ENCODE measurements at regions not wholly inside any gene's neighbourhood (a gene's known extent, or its start where the extent isn't known, plus 50 kb on each side); places are given as distances from the start of the nearest gene placed in this dataset.

- CTCF ChIA-PET, result no interaction called here
- POLR2A ChIA-PET, result no interaction called here
- no peak overlapping the region for H3K27ac Mint-ChIP-seq
- no peak for DNase-seq
- no peaks in the 10 kb centered on the region for H3K4me1 Mint-ChIP-seq
- H3K36me3 Mint-ChIP-seq (ENCODE audit: low read depth), result no peaks in the 10 kb centered on the region
- H3K9me3 Mint-ChIP-seq, result peaks cover 3% of the 10 kb centered on the region
- H3K4me3 Mint-ChIP-seq, result no peak overlapping the region
- no peaks in the 10 kb centered on the region for H3K27me3 Mint-ChIP-seq
Measured at GRCh38 chr7:49321843-49322242, 397.5 kb downstream of the CDC14C start.

DNA sequence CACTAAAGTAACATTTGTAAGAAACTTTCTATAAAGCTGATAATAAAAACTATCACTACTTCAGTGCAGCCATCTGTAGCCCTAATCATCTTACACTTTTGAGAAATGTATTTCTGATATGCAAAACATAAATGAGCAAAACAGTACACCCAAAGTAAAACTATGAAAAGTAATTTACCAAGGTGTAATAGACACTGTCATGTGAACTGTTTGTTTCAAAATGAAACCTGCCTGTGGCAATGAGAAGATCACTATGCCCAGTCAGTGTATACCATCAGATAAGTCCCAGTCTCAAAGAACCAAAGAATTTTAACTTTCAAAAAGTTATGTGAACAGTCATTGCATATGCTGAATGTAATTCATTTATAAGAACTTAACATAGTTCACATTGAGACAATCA, 398.1 kb downstream of the CDC14C start:
- Mint-ChIP-seq H3K4me3 (no peak overlapping the region), H3K36me3 (ENCODE audit: low read depth) (no peaks in the 10 kb centered on the region), H3K4me1 (no peaks in the 10 kb centered on the region), H3K27ac (no peak overlapping the region), H3K9me3 (peaks cover 3% of the 10 kb centered on the region), H3K27me3 (no peaks in the 10 kb centered on the region)
- CTCF ChIA-PET, result no interaction called here
- POLR2A ChIA-PET, result no interaction called here
- no peak for DNase-seq

- POLR2A ChIA-PET, result no interaction called here
- no peak overlapping the region for H3K4me3 Mint-ChIP-seq
- no peaks in the 10 kb centered on the region for H3K4me1 Mint-ChIP-seq
- H3K27ac Mint-ChIP-seq, result no peak overlapping the region
- no peaks in the 10 kb centered on the region for H3K36me3 Mint-ChIP-seq (ENCODE audit: low read depth)
- no peak for DNase-seq
- H3K9me3 Mint-ChIP-seq, result peaks cover 3% of the 10 kb centered on the region
- no peaks in the 10 kb centered on the region for H3K27me3 Mint-ChIP-seq
- CTCF ChIA-PET, result no interaction called here
Measured at GRCh38 chr7:49324040-49324439, 399.7 kb downstream of the CDC14C start.

DNA sequence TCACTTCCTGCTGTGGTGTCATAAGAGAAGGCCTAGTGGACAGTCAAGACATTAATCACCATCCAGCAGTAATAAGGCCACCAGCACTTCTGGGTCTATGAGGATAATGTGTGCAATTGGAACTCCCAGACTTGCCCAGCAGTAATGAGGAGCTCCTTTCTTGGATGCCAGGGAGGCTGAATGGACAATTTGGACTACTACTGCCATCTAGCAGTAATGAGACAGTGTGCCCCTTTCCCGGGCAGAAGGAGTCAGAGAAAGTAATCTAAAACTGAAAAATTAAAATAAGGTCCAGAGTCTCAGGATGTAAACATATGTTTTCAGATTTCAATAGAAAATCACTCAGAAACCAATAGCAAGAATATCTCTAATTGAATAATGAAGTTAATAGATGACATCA, 400.4 kb downstream of the CDC14C start:
- DNase-seq, result no peak
- Mint-ChIP-seq H3K36me3 (ENCODE audit: low read depth) (no peaks in the 10 kb centered on the region), H3K27me3 (no peaks in the 10 kb centered on the region), H3K4me3 (no peak overlapping the region), H3K4me1 (no peaks in the 10 kb centered on the region), H3K27ac (no peak overlapping the region), H3K9me3 (peaks cover 3% of the 10 kb centered on the region)
- CTCF ChIA-PET, result no interaction called here
- POLR2A ChIA-PET, result no interaction called here

DNA sequence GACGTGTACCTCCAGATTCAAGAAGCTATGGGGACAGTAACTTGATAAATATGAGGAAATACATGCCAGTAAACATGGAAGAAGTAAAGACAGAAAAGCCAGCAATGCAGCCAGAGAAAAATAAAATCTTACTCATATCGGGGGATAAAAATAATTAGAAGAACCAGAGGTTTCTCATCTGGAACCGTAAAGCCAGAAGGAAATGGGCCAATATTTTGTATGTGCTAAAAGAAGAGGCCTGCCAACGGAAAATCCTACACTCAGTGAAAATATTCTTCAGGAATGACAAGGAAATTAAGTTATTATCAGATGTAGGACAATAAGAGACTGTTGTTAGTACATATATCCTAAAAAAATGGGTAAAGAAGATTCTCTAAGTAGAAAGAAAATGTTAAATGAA, 401.2 kb downstream of the CDC14C start:
- no peaks in the 10 kb centered on the region for H3K27me3 Mint-ChIP-seq
- ChIA-PET CTCF (no interaction called here), POLR2A (no interaction called here)
- no peaks in the 10 kb centered on the region for H3K36me3 Mint-ChIP-seq (ENCODE audit: low read depth)
- H3K4me1 Mint-ChIP-seq, result no peaks in the 10 kb centered on the region
- H3K27ac Mint-ChIP-seq, result no peak overlapping the region
- DNase-seq, result no peak
- H3K9me3 Mint-ChIP-seq, result peaks cover 3% of the 10 kb centered on the region
- H3K4me3 Mint-ChIP-seq, result no peak overlapping the region

DNA sequence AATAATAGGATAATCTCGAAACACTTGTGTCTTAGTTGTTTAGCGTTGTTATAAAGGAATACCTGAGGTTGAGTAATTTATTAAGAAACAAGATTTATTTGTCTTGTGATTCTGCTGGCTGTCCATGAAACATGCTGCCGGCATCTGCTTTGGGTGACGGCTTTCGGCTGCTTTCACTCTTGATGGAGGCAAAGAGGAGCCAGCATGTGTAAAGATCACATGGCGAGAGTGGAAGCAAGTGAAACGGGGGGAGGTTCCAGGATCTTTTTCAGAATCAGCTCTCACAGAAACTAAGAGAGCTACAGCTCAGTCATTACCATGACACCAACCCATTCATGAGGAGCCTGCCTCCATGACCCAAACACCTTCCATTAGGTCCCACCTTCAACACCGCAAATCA, 402.8 kb downstream of the CDC14C start:
- Mint-ChIP-seq H3K4me3 (no peak overlapping the region), H3K36me3 (ENCODE audit: low read depth) (no peaks in the 10 kb centered on the region), H3K27ac (no peak overlapping the region), H3K4me1 (no peaks in the 10 kb centered on the region), H3K9me3 (peaks cover 5% of the 10 kb centered on the region), H3K27me3 (no peaks in the 10 kb centered on the region)
- no peak for DNase-seq
- ChIA-PET CTCF (no interaction called here), POLR2A (no interaction called here)

- Mint-ChIP-seq H3K4me3 (no peak overlapping the region), H3K9me3 (peaks cover 9% of the 10 kb centered on the region)
- POLR2A ChIA-PET, result no interaction called here
Measured at GRCh38 chr7:49333180-49333881, 409.0 kb downstream of the CDC14C start.

GRCh38 chr7:49341849-49342248, 417.5 kb downstream of the CDC14C start:
- Mint-ChIP-seq H3K9me3 (no peaks in the 10 kb centered on the region), H3K4me1 (no peaks in the 10 kb centered on the region), H3K27me3 (no peaks in the 10 kb centered on the region), H3K27ac (no peak overlapping the region), H3K4me3 (no peak overlapping the region), H3K36me3 (ENCODE audit: low read depth) (no peaks in the 10 kb centered on the region)
- ChIA-PET POLR2A (no interaction called here), CTCF (no interaction called here)
- no peak for DNase-seq

More at GRCh38 chr7:49333180-49333881, 409.0 kb downstream of the CDC14C start:
- Mint-ChIP-seq H3K27me3 (no peaks in the 10 kb centered on the region), H3K36me3 (ENCODE audit: low read depth) (no peaks in the 10 kb centered on the region), H3K27ac (no peak overlapping the region), H3K4me1 (no peaks in the 10 kb centered on the region)
- no peak for DNase-seq
- CTCF ChIA-PET, result no interaction called here

- Mint-ChIP-seq H3K36me3 (ENCODE audit: low read depth) (no peaks in the 10 kb centered on the region), H3K9me3 (peaks cover 2% of the 10 kb centered on the region), H3K27ac (no peak overlapping the region), H3K27me3 (no peaks in the 10 kb centered on the region), H3K4me3 (no peak overlapping the region), H3K4me1 (no peaks in the 10 kb centered on the region)
- ChIA-PET CTCF (no interaction called here), POLR2A (no interaction called here)
- no peak for DNase-seq
Measured at GRCh38 chr7:49344556-49344955, 420.2 kb downstream of the CDC14C start.

DNA sequence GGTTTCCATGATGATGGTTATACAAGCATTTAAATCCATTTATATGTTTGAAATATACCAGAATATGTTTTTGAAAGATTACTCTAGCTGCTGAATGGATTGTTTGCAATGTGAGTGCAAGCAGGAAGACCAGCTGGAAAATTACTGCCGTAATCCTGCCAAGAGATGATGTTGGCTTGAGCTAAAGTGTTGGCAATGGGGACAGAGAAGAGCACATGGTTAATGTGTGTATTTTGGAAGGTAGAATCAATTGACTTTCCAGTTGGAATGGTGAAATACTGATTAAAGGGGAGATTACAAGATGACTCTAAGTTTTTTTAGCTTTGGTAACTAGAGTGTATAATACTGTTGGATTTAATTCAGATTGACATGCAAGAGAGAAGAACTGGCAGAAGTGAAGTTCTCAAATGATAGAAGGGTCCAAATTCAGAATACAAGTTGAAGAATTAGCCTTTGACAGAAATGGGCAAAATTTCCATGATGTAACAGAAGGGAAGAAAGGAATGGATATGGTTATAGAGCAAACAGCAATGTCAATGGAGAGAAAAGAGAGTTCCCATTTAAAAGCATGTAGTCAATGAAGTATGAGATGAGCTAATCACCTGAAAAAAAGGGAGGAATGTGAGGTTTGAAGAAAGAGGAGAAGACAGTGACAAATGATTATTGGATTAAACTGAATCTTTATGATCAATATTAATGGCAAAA, 422.0 kb downstream of the CDC14C start:
- H3K36me3 Mint-ChIP-seq (ENCODE audit: low read depth), result no peaks in the 10 kb centered on the region
- H3K27ac Mint-ChIP-seq, result no peak overlapping the region
- CTCF ChIA-PET, result no interaction called here
- H3K27me3 Mint-ChIP-seq, result no peaks in the 10 kb centered on the region
- no peak for DNase-seq
- no peak overlapping the region for H3K4me3 Mint-ChIP-seq
- POLR2A ChIA-PET, result no interaction called here
- H3K9me3 Mint-ChIP-seq, result peaks cover 2% of the 10 kb centered on the region
- no peaks in the 10 kb centered on the region for H3K4me1 Mint-ChIP-seq

DNA sequence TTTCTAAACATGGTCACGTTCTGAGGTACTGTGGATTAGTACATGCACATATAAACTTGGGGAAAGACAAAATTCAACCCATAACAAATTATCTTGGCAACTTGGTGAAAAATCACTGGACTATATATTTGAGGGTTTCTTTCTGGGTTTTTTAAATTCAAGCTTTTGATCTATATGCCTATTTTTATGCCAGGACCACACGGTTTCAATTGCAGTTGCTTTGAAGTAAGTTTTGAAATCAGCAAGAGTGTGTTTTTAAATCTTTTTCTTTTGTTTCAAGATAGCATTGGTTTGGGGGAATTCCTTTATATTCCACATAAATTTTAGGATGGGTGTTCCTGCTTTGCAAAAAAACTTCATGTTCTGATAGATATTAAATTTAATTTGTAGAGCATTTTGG, 406.4 kb upstream of the VWC2 start:
- Mint-ChIP-seq H3K27ac (no peak overlapping the region), H3K4me3 (no peak overlapping the region), H3K27me3 (no peaks in the 10 kb centered on the region), H3K36me3 (ENCODE audit: low read depth) (no peaks in the 10 kb centered on the region), H3K9me3 (peaks cover 3% of the 10 kb centered on the region), H3K4me1 (no peaks in the 10 kb centered on the region)
- ChIA-PET CTCF (no interaction called here), POLR2A (no interaction called here)
- DNase-seq, result no peak

DNA sequence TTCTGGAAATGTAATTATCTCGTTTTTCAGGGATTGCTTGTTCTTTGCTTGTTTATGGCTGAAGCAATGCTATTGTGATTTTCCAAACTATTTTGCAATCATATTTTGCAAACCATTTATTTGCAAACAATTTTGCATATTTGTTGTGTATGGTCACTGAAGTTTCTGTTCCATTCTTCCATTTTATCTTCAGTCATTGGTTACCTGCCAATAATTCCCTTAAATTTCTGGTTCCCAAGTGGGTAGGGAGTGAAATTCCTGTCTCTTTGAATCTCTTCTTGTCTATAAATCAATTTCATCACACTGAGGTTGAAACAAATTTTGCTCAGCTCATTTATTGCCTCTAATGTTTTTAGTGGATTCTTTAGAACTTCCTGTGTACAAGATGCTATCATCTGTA, 401.7 kb upstream of the VWC2 start:
- H3K4me1 Mint-ChIP-seq, result no peaks in the 10 kb centered on the region
- H3K4me3 Mint-ChIP-seq, result no peak overlapping the region
- H3K36me3 Mint-ChIP-seq (ENCODE audit: low read depth), result no peaks in the 10 kb centered on the region
- peaks cover 4% of the 10 kb centered on the region for H3K9me3 Mint-ChIP-seq
- H3K27me3 Mint-ChIP-seq, result no peaks in the 10 kb centered on the region
- ChIA-PET POLR2A (no interaction called here), CTCF (no interaction called here)
- DNase-seq, result no peak
- H3K27ac Mint-ChIP-seq, result no peak overlapping the region

DNA sequence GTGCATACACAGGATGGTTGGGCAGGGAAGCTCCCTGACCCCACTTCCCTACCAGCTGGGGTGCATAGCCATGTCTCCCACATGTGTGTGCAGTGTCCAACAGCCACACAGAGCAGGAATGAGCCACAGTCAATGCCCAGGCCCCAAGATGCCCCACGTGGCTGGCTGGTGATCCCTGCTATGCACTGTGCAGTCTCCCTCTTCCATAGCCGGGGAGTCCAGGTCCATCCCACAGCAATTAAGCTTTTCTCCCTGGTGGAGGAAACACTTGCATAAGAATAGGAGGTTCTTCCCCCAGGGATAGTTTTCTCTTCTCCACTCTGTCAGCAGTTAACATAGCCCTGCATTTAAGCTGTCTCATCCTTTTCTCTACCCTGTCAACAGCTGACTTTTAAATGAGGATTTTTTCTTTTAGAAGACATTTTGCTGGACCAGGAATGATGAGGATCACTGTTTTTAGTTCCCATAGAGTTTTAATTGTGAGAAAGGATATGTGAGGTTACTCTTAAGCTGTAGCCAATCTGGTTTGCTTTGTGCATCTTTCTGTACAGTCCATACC, 396.5 kb upstream of the VWC2 start:
- H3K27me3 Mint-ChIP-seq, result no peaks in the 10 kb centered on the region
- no peaks in the 10 kb centered on the region for H3K36me3 Mint-ChIP-seq (ENCODE audit: low read depth)
- H3K9me3 Mint-ChIP-seq, result peaks cover 11% of the 10 kb centered on the region
- ChIA-PET POLR2A (no interaction called here), CTCF (no interaction called here)
- no peak overlapping the region for H3K27ac Mint-ChIP-seq
- H3K4me3 Mint-ChIP-seq, result no peak overlapping the region
- no peak for DNase-seq
- H3K4me1 Mint-ChIP-seq, result no peaks in the 10 kb centered on the region

DNA sequence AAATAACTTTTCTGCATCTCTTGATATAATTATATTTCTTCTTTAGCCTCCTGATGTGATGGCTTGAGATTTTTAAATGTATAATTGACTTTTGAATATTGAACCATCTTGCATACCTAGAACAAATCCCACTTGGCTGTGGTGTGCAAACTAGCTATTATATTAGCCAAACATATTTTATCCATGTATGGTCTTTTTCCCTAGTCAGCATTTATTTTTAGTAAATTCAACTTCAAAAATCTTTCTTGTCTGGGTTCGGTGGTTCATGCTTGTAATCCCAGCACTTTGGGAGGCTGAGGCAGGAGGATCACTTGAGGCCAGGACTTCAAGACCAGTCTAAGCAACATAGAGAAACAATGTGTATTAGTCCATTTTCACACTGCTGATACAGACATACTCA, 386.6 kb upstream of the VWC2 start:
- Mint-ChIP-seq H3K27me3 (no peaks in the 10 kb centered on the region), H3K27ac (no peak overlapping the region), H3K4me3 (no peak overlapping the region), H3K36me3 (ENCODE audit: low read depth) (no peaks in the 10 kb centered on the region), H3K4me1 (no peaks in the 10 kb centered on the region), H3K9me3 (peaks cover 2% of the 10 kb centered on the region)
- CTCF ChIA-PET, result no interaction called here
- POLR2A ChIA-PET, result no interaction called here
- DNase-seq, result no peak

Measured in activated CD4-positive, alpha-beta memory T cell treated with anti-CD3 and anti-CD28 coated beads, Interleukin-2, amount 10 ng/mL, durations not matched to agents 7 days and 5 days (primary cell).